ENCODE measurements at regions not wholly inside any gene's neighbourhood (a gene's known extent, or its start where the extent isn't known, plus 50 kb on each side); places are given as distances from the start of the nearest gene placed in this dataset.
"Not testable (repeated sequence)": the region's sequence is repeated elsewhere in the genome, so short reads cannot be mapped to it uniquely, and the experiment has no call there.

GRCh38 chr3:83251490-83251889 lies 1490.0 kb upstream of the GBE1 start:
- no peak for DNase-seq

DNA sequence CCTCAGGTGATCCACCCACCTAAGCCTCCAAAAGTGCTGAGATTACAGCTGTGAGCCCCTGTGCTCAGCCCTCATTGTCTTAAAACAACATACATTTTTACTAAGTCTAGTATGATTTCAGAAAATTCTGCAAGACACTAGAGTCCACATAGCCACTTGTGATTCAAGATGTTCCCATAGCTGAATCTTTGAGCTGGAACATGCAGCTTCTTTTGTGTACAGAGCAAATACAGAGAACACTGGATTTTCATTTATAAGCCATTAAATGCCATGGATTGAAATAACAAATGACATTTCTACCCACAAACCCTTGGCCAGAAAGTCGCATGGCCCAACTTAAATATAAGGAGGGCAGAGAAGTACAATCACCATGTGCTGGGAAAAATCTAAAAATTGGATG lies 1489.2 kb upstream of the GBE1 start:
- no peak for DNase-seq

GRCh38 chr3:83248454-83248853 lies 1487.0 kb upstream of the GBE1 start:
- no peak for DNase-seq

DNA sequence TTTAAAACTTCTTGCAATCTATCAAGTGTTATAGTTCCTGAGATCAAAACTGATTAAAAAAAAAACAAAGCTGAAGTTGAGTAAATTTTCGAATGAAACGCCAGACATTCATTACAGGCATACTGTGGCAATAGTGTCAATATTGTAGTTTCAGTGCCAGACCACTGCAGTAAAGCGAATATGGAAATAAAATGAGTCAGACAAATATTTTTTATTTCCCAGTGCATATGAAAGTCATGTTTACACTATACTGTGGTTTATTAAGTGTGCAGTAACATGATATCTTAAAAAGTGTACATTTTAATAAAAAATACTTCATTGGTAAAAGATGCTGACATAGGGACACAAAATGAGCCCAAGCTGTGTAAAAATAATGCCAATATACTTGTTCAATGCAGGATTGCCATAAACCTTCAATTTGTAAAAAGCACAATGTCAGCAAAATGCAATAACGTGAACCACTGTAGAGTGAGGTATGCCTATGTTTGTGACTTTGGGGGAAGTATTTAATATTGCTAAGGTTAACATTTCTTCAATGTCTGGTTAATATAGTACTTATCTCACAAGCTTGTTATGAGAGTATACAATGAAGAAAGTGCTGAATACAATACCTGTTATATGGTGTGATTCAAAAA lies 1473.9 kb upstream of the GBE1 start:
- DNase-seq: no peak

GRCh38 chr3:83233715-83234114 lies 1472.3 kb upstream of the GBE1 start:
- no peak for DNase-seq

DNA sequence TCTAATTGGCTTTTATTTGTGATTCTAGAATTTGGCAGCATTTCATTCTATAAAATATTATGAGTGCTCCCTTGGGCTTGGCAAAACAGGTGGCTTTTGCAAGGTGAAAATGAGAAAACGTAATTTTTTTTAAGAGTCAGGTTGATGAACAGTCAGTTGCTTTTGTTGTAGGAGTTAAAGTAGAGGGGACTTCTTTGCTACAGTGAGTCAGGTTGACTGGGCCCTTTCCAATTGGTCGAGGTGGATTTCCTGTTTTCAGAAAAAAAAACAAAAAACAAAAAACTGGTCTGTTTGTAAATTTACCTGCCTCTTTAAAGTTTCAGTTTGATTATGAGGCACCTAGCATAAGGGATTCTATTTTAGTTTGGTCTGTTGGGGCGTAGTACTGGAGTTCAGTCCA lies 1469.4 kb upstream of the GBE1 start:
- DNase-seq: no peak

- DNase-seq: no peak
Observed at GRCh38 chr3:83230376-83230775, 1468.9 kb upstream of the GBE1 start.

DNA sequence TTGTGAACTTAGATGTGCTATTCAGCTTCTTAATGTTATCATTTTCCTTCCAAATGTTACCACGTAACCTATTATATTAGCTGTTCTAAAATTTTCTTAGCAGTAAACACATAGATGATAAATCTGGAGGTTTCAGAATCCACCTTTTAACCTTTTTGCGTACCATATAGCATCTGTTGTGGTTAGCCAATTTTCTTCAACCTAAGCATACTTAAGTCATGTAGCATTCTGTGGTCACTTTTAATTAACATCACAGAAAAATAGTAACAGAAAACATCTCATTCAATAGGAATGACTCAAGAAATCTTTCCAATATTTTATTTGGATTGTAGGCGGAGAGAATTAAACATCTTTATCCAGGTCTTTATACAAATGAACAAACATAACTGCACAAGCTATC lies 1465.3 kb upstream of the GBE1 start:
- no peak for DNase-seq

DNA sequence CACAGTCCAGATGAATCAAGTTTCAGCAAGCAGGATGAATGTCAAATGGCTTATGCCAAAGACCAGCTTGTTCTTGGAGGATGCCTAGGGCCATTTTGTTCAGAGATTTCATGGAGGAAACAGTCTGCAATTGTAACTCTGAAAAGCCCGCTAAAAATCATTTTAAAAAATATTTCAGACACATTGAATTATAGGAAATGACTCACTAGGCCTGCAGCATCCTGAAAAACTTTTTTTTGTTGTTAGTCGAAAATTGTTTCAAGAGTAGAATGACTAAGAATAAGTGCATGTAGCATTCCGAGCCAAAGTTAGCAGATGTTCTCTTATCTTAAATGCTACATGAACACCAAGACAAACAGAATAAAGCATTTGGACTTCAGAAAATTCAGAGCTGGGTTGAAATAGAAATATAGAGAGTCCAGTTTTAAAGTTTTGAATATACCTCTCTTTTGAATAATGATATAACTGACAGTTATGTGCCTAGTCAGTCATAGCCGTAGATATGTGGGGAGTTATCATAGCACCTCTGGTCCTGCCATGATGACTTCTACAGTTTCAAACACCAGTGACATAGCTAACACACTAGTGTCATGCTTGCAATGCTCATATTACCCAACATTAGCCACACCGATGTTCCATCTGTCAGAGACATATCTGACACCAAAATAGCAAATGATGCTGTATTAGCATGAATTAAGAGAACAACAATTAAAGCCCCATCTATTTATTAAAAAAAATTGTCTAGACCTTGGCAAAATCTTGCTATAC lies 1462.8 kb upstream of the GBE1 start:
- peak; percentile 0 for DNase-seq

- no peak for DNase-seq
Observed at GRCh38 chr3:83218383-83219200, 1457.1 kb upstream of the GBE1 start.

DNA sequence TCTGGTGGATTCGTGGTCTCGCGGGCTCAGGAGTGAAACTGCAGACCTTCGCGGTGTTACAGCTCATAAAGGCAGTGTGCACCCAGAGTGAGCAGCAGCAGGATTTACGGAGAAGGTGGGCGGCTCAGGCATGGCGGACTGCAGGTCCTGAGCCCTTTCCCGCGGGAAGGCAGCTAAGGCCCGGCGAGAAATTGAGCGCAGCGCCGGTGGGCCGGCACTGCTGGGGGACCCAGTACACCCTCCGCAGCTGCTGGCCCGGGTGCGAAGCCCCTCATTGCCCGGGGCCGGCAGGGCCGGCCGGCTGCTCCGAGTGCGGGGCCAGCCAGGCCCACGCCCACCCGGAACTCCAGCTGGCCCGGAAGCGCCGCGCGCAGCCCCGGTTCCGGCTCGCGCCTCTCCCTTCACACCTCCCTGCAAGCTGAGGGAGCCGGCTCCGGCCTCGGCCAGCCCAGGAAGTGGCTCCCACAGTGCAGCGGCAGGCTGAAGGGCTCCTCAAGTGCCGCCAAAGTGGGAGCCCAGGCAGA lies 1456.2 kb upstream of the GBE1 start:
- not testable (repeated sequence) for DNase-seq

- no peak for DNase-seq
Observed at GRCh38 chr3:83216919-83217594, 1455.6 kb upstream of the GBE1 start.

DNA sequence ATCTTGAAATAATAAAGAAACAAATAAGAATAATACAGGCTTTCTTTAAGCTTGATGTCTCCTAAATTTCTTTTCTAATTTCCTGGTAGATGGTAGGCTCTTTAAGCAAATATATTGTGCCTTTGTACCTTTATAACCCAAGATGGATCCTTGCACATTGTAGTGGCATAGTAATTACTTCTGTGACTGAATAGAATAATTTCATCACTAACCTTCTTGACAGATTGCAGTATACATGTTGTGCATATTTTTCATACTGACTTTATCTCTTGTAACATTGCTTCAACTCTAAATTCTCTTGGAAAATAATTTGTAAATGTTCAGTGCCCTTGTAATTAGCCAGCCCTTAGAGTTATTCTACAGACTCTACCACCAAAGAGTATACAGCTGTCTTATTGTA lies 1433.8 kb upstream of the GBE1 start:
- no peak for DNase-seq

DNA sequence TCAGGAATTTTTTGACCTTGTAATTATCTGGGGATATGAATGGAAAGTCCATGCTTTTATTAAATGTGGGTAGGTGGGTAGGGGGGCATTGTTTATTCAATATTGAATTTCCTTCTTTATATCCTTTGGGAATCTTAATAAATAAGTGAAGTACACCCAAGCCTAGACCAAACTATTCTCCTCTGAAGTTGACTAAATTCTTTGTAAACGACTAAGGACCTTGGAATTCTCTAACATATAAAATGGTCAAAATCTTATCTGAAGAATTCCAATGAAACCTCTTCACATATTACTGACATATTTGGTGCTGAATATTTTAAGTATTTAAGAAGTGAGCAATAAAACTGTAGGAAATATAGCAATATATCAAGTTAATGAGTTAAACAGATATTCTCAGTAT lies 1432.1 kb upstream of the GBE1 start:
- DNase-seq: no peak

- DNase-seq: no peak
Observed at GRCh38 chr3:83189634-83190033, 1428.2 kb upstream of the GBE1 start.

DNA sequence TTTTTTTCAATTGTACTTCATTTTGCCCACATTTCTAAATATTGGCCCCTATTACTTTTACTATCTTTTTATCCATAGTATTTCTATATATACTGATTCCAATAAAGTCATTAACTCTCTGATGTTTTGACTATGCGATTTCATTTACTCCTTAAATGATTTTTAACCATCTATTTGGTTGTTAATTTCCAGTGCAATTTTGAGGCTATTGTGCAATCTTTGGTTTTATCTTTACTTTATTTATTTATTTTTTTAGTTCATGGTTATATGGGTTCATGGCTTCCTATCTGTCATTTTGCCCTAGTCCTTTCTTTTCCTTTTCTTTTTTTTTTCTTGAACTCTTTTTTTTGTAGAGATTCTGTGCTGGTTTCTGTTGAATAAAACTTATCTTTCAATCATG lies 1408.0 kb upstream of the GBE1 start:
- no peak for DNase-seq

GRCh38 chr3:83150896-83151295 lies 1389.5 kb upstream of the GBE1 start:
- DNase-seq: no peak

GRCh38 chr3:83140983-83141382 lies 1379.5 kb upstream of the GBE1 start:
- no peak for DNase-seq

DNA sequence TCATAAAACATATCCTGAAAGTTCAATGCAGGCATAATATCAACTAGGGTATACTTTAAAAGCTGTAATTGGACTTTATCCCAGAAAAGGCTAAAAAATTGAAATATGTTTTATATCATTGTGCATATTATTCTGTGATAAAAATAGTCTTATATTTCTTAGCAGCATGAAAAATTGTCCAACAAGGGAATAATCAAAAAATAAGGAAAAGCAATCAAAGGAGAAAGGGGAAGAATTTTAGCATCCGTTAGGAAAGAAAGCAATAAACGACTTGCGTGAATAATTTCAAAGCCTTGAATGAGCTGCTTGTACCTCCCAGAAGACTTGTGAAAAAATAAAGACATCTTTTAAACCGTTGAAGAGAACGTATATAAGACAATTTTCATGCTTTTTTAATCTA lies 1369.8 kb upstream of the GBE1 start:
- no peak for DNase-seq

DNA sequence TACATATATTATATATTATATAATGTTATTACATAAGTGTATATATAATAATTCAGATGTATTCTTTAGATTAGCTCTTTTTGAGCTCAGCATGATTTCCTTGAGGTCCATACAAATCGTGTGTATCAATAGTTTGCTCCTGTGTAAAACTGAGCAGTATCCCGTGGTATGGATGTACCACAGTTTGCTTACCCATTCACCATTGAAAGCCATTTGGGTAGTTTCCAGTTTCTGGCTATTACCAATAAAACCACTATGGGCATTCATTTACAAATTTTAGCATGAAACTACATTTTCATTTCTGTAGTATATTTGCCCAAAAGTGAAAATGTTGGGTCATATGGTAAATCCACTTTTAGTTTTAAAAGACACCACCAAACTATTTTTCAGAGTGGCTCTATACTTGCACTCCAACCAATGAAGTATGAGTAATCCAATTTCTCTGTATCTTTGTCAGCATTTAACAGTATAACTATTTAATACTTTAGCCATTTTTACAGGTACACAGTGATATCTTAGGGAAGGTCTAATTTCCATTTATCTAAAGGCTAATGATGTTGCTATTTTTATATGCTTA lies 1361.4 kb upstream of the GBE1 start:
- DNase-seq: no peak

DNA sequence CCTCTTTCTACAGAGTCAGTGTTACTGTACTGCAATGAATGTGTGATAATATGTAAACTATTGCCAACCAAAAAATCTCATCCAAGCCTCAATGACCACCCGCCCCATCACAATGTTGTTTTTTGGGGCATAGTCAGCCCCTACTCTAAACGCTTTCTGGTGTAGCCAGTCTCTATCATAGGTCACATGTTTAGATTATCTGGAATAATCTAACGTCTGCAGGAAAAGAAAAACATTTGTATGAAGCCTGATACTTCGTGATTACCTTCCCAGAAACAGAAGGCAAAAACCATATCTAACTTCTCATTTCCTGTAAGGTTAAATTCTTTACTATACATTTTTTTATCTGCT lies 1331.8 kb upstream of the GBE1 start:
- DNase-seq: no peak

GRCh38 chr3:83092521-83093221 lies 1331.2 kb upstream of the GBE1 start:
- no peak for DNase-seq

All from skin of body (tissue), 1 donor.